NCI-H2081 (cell line): ENCODE measurements at regions not wholly inside any gene's neighbourhood (a gene's known extent, or its start where the extent isn't known, plus 50 kb on each side); places are given as distances from the start of the nearest gene placed in this dataset.

Experiments
- DNase-seq, 2 experiments: peaks; one replicate each; lab custom pipeline; 2025; lab: John Stamatoyannopoulos, UW

GRCh38 chr3:168459226-168459784, 363.6 kb upstream of the GOLIM4 start:
- DNase-seq: peak in 1 of 2 experiments; percentile 26

- peak; percentile 59 to 91 for DNase-seq
Measured at GRCh38 chr3:168457954-168458539, 362.3 kb upstream of the GOLIM4 start.

DNA sequence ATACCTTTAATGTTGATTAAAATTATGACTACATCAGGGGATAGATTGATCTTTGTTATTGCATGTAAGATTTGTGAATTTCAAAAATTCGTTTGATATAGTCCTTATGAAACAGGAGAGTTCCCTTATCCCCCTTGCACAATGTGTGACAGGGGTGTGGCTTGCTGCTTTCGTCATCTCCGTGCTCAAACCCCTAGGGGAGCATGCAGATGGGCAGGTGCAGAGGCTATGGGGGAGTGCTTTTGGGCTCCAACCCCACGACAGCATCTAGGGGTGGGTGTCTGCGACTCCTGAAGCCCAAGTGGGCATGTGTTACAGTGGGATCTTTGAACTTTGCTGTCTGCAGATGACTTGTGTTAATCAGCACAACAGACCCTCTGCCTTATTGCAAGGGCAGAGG, 360.1 kb upstream of the GOLIM4 start:
- no peak for DNase-seq

GRCh38 chr3:168453623-168454022, 357.9 kb upstream of the GOLIM4 start:
- DNase-seq: no peak

DNA sequence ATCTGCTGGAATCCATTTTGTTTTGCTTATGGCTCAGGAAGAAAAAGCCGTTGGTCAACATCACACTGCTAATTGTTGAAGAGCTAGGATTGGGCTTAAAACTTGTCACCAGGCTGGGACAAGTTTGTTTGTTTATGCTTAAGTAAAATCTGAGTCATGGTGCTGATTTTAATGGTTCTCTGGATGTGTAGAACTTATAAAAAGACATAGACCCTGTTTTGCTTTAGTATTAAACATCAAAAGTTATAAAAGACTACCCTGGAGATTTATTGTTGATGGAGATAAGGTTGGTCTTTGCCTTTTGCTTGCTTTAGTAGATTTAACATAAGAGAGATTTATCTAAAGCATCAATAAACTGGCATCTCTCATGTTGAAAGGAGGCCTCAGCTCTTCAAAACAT, 348.2 kb upstream of the GOLIM4 start:
- no peak for DNase-seq

DNA sequence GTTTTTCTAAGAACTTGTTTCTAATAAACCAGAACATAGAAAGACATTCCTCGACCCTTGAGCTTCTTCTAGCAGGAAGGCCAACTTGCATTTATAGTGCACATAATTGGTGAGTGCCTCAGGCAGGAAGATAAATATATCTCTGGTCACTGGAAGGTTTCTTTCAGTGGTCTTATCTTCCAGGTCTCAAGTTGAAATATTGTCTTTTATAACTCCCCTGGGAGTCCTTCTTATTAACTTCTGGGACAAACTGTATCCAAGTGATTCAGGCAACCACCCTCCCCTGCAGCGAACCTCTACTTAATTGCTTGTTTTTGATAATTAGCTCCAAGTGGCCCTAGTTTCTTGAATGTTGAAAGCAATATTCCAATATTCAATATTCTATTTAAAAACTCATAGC, 346.8 kb upstream of the GOLIM4 start:
- no peak for DNase-seq

- DNase-seq: no peak
Measured at GRCh38 chr3:168436245-168436724, 340.6 kb upstream of the GOLIM4 start.

GRCh38 chr3:168431491-168431890, 335.8 kb upstream of the GOLIM4 start:
- DNase-seq: no peak

GRCh38 chr3:168427835-168428475, 332.2 kb upstream of the GOLIM4 start:
- DNase-seq: no peak

- DNase-seq: no peak
Measured at GRCh38 chr3:168427156-168427555, 331.4 kb upstream of the GOLIM4 start.

DNA sequence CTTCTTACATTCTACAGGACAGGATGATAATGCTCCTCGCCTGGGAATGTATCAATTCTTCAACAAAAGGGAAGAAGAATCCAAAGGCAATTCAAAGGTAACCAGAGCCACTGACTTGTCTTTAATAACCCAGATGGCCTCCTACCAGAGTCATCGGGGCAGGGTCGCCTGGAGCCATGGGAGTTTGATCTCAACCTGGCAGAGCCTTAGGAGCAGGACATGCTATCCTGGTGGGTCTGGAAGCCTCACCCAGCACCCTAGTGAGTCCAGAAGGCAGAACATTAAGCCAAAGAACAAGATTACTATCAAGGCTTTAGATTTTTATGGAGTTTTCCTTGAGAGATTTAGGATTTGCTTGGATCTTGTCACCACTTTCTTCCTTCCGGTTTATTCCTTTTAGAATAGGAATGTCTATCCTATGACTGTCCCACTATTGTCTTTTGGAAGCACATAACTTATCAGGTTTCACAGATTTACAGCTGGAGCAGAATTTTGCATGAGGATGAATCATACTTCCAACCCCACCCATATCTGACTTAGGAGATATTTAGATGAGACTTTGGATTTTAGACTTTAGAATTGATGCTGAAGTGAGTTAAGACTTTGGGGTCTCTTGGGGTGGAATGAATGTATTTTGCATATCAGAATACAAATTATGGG, 330.3 kb upstream of the GOLIM4 start:
- DNase-seq: no peak

- DNase-seq: no peak
Measured at GRCh38 chr3:168424059-168424734, 328.5 kb upstream of the GOLIM4 start.

GRCh38 chr3:168422843-168423242, 327.1 kb upstream of the GOLIM4 start:
- no peak for DNase-seq

GRCh38 chr3:168419091-168419490, 323.4 kb upstream of the GOLIM4 start:
- no peak for DNase-seq

DNA sequence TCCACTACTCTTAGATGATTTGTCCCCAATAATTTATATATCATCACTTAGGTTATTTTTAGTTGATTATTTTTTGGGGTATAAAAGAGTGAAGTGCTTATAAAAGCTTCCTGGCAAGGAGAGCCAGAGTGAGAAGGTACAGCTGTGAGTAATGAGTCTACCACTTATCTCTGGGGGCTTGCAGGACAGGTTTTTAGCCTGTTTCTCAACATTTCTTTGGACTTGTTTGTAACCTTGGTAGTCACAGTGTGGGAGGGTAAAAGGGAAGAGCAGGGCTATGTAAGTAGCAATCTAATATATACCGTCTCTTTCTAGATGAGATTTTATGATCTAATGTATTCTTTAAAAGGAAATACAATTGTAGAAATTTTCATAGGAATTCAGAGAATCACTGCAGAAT, 321.3 kb upstream of the GOLIM4 start:
- no peak for DNase-seq

GRCh38 chr3:168416446-168416845, 320.7 kb upstream of the GOLIM4 start:
- DNase-seq: no peak

- no peak for DNase-seq
Measured at GRCh38 chr3:168414149-168414548, 318.4 kb upstream of the GOLIM4 start.

DNA sequence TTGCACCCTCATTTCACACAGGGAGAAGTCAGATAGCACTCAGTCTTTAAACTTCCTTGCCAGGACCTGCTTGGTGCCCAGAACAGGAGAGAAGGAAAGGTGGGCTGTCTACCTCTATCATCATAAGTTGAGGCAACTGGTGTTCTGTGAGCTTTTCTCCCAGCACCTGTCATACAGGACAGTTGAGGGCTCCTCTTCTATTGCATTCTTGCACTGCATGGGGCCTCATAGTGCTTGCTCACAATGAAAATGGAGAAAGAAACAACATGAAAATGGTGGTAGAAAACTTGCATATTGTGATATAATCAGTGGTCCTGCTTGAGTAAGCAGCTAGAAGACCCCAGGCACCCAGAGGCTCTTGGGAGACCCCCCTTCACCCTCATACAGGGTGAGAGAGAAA, 311.7 kb upstream of the GOLIM4 start:
- DNase-seq: no peak

DNA sequence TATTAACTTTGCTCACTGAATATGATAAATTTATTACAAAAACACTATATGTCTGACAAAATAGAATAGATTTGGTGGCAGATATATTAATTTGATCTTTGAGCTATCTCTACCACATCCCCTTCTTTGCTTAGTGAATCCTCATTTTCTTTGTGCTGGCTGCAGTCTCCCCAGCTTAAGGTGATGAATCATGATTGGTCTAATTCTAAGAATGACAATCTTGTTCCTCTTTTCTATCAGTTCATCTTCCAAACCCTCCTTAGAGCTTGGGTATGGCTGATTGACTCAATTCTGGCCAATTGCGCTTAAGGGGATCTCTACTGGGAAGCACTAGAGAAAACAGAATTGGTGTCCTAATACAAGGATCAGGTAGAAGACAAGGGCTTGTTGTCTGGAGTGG, 309.6 kb upstream of the GOLIM4 start:
- DNase-seq: no peak

GRCh38 chr3:168398371-168399025, 302.8 kb upstream of the GOLIM4 start:
- DNase-seq: no peak

DNA sequence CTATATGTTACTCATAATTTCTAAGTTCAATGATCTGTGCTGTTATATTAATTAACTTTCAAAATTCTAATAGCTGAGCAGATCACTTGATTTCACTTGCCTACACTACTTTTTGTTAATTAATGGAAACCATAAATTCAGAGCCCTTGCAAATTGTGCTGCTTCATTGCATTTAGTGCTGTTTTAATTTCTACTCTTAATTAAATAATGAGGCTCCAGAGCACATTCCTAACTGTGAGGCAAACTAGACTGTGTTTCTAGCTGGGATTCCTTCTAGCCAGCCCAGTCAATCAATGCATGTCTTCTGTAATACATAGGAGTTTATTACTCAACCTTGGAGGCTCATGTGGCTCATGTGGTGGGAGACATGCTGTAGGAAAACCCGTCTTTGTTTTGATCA, 301.1 kb upstream of the GOLIM4 start:
- DNase-seq: no peak

DNA sequence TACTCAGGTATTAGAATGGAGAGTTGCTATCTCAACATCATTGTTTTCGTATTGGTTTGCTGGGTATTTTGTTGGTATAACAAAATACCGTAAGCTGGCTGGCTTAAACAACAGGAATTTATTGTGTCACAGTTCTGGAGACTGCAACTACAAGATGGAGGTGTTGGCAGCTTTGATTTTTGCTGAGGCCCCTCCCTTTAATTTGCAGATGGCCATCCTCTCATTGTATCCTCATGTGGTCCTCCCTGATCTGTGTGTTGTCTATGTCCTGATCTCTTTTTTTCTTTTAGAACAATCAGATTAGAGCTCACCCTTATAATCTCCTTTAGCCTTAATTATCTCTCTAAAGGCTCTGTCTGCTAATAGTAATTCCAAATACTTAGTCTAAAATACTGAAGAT, 299.8 kb upstream of the GOLIM4 start:
- no peak for DNase-seq
